HepG2 (cell line): ENCODE measurements at regions not wholly inside any gene's neighbourhood (a gene's known extent, or its start where the extent isn't known, plus 50 kb on each side); places are given as distances from the start of the nearest gene placed in this dataset.

Source experiments
- ATAC-seq: fragments of 200-7000 bp; cut with Tn5 transposase; 3 replicates; pipeline ENCODE4 v1.9.1; 2020; ENCODE audit warnings: mild to moderate bottlenecking, moderate library complexity
- BruUV-seq: library from RNA; stranded (reverse); fragments of 400-500 nt; replicated peaks from 2 replicates; lab custom pipeline; 2021; lab: Mats Ljungman, UMichigan
- CTCF ChIA-PET: fragments of 300-600 bp; formaldehyde crosslinking; extraction: SDS; loops from one replicate; lab custom pipeline; 2021; ENCODE audit warnings: low total read pairs, inconsistent platforms, low intra/inter-chr PET ratio; lab: Yijun Ruan, JAX
- POLR2A ChIA-PET: fragments of 350-600 bp; sonication (Branson Sonifier 250); formaldehyde crosslinking; loops from one replicate; lab custom pipeline; 2020; ENCODE audit warnings: antibody characterized with exemption, inconsistent platforms; lab: Yijun Ruan, JAX
- DNase-seq: peaks from one replicate; pipeline ENCODE4 v3.0.0-alpha.2; 2015; ENCODE audit warnings: low spot score
- FAIRE-seq: peaks from 3 replicates; lab custom pipeline; 2011; peaks lifted over from hg19 to GRCh38; lab: Jason Lieb, UNC
- H2AFZ ChIP-seq: one replicate; pipeline ENCODE4 v1.6.1; 2011; ENCODE audit warnings: low read length, inconsistent platforms
- H3K27ac ChIP-seq: fragments of 300-600 bp; 3 replicates; pipeline ENCODE4 v1.8.0; 2011; ENCODE audit warnings: mixed run types, mild to moderate bottlenecking, mixed read lengths, low read length, inconsistent platforms; ENCODE audit not compliant: insufficient read depth; ENCODE audit errors: extremely low read length
- H3K27me3 ChIP-seq, 2 experiments: fragments of 200-600 bp in 1 of 2; 2 replicates in 1 of 2; 3 replicates in 1 of 2; pipeline versions ENCODE4 v1.6.0 to v1.8.0; 2011; ENCODE audit warnings: low read length in 2 of 2, mild to moderate bottlenecking in 2 of 2, moderate library complexity in 2 of 2, inconsistent platforms in 1 of 2; ENCODE audit not compliant: insufficient read depth in 2 of 2, control insufficient read depth in 1 of 2
- H3K36me3 ChIP-seq, 2 experiments: fragments of 200-600 bp in 1 of 2; replicated peaks in 1 of 2; 2 replicates in 1 of 2; 3 replicates in 1 of 2; pipeline versions ENCODE4 v1.5.1 to v1.8.0; 2011; ENCODE audit warnings: low read length in 2 of 2, inconsistent platforms in 1 of 2; ENCODE audit not compliant: insufficient read depth in 2 of 2, control insufficient read depth in 1 of 2
- H3K4me1 ChIP-seq: 2 replicates; pipeline ENCODE4 v1.5.1; 2012; ENCODE audit warnings: low read length, inconsistent platforms; ENCODE audit not compliant: insufficient read depth
- H3K4me2 ChIP-seq: 2 replicates; pipeline ENCODE4 v1.6.0; 2011; ENCODE audit warnings: low read depth, low read length, inconsistent platforms
- H3K4me3 ChIP-seq, 3 experiments: fragments of 200-600 bp in 1 of 3; sonication (generic), shearing (Covaris generic) in 1 of 3; replicated peaks in 1 of 3; 2 replicates each; pipeline ENCODE4 v1.5.1; 2011 to 2016; ENCODE audit warnings: low read length in 3 of 3, inconsistent platforms in 2 of 3, low read depth in 2 of 3, mild to moderate bottlenecking in 2 of 3, control low read depth in 1 of 3, mixed read lengths in 1 of 3; ENCODE audit not compliant: insufficient read depth in 1 of 3
- H3K79me2 ChIP-seq: one replicate; pipeline ENCODE4 v1.6.1; 2011; ENCODE audit warnings: low read length, inconsistent platforms; ENCODE audit not compliant: insufficient read depth
- H3K9ac ChIP-seq: 2 replicates; pipeline ENCODE4 v1.6.0; 2011; ENCODE audit warnings: mild to moderate bottlenecking, low read depth, low read length, inconsistent platforms; ENCODE audit not compliant: insufficient read depth
- H3K9me3 ChIP-seq: 2 replicates; pipeline ENCODE4 v1.5.1; 2012; ENCODE audit warnings: mild to moderate bottlenecking, low read length
- H4K20me1 ChIP-seq: 2 replicates; pipeline ENCODE4 v1.6.0; 2011; ENCODE audit warnings: inconsistent platforms, mild to moderate bottlenecking, low read length, moderate library complexity; ENCODE audit not compliant: insufficient read depth
- ARNTL ChIP-seq: sonication (generic); formaldehyde crosslinking; IDR thresholded peaks from 2 replicates; pipeline ENCODE4 v1.4.0; 2020; ENCODE audit warnings: mild to moderate bottlenecking, missing genetic modification reagents
- SNRNP70 ChIP-seq: fragments of 200-400 bp; formaldehyde crosslinking; IDR thresholded peaks from 2 replicates; pipeline ENCODE4 v1.6.1; 2017; ENCODE audit warnings: mild to moderate bottlenecking, low read depth, low read length, moderate library complexity
- TEAD2 ChIP-seq: sonication (generic); formaldehyde crosslinking; IDR thresholded peaks from 2 replicates; pipeline ENCODE4 v1.9.0; 2021; ENCODE audit warnings: missing genetic modification reagents
- WGBS: methylation state at CpG from one replicate; pipeline ENCODE4 v1.1.6; 2017; ENCODE audit warnings: low lambda C conversion rate; 5-methylcytosine and 5-hydroxymethylcytosine counted together
- in situ Hi-C: cut with HindIII; loops from 2 replicates; pipeline ENCODE4 v1.10.0; 2017; ENCODE audit warnings: low pct_unique_long_range_greater_than_20kb; ENCODE audit not compliant: extremely low pct_ligation_motif_present
- intact Hi-C: fragments of 100-400 bp; cut with micrococcal nuclease; formaldehyde crosslinking; loops from one replicate; pipeline ENCODE4 v1.10.0; 2022; ENCODE audit not compliant: unreplicated experiment
- TF ChIP-seq, protein P1 (sequence below): sonication (generic); formaldehyde crosslinking; IDR thresholded peaks from 2 replicates; pipeline ENCODE4 v1.5.0; 2020; ENCODE audit warnings: missing genetic modification reagents, mild to moderate bottlenecking, borderline replicate concordance
- TF ChIP-seq, protein P2 (sequence below): IDR thresholded peaks from 2 replicates; pipeline ENCODE4 v1.6.1; 2016; ENCODE audit warnings: missing compliant biosample characterization, missing genetic modification reagents, borderline replicate concordance
- TF ChIP-seq, protein P3 (sequence below): sonication (generic); formaldehyde crosslinking; IDR thresholded peaks from 2 replicates; pipeline ENCODE4 v1.8.0; 2023; ENCODE audit warnings: mild to moderate bottlenecking, missing genetic modification reagents

DNA sequence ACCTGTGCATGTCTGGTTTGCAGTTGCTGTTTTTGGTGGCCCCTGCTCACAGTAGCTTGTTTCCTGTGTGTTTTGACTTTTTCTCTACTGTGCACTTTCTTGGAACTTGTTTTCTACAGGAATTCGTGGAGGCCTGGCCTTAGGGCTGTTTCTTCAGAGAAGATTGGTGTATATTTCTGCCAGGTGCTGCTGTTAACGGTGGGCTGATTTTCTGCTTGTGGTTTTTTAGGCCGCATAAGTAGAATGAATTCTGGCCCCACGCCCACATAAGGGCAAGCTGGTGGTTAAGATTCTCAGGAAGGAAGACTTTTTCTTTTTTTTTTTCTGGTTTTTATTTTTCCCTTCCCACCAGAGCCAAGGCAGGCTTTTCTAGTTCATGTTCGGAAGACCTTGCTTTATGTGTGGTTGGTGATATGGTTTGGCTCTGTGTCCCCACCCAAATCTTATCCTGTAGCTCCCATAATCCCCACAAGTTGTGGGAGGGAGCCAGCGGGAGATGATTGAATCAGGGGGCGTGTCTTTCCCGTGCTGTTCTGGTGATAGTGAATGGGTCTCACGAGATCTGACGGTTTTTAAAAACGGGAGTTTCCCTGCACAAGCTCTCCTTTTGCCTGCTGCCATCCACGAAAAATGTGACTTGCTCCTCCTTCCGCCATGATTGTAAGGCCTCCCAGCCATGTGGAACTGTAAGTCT, 71.5 kb upstream of the DISP3 start:
- POLR2A ChIA-PET, result no interaction called here

More for the DNA sequence above, 71.5 kb upstream of the DISP3 start:
- Histone ChIP-seq H2AFZ (no peak overlapping the region), H3K27ac (no peak overlapping the region), H4K20me1 (no peaks in the 10 kb centered on the region), H3K9ac (no peak overlapping the region), H3K36me3 (no peaks in the 10 kb centered on the region), H3K79me2 (no peaks in the 10 kb centered on the region), H3K4me1 (no peaks in the 10 kb centered on the region), H3K4me3 (no peak overlapping the region), H3K4me2 (no peak overlapping the region), H3K27me3 (peaks cover 0 to 21% of the 10 kb centered on the region in 2 experiments; a peak in 2 of 5 replicates), H3K9me3 (no peaks in the 10 kb centered on the region)
- intact Hi-C loops, result no loop called here
- CTCF ChIA-PET, result no interaction called here
- TF ChIP-seq TEAD2 (CRISPR knock-in tag) (no peak), ARNTL (no peak), SNRNP70 (no peak)
- TF ChIP-seq, protein P1, sequence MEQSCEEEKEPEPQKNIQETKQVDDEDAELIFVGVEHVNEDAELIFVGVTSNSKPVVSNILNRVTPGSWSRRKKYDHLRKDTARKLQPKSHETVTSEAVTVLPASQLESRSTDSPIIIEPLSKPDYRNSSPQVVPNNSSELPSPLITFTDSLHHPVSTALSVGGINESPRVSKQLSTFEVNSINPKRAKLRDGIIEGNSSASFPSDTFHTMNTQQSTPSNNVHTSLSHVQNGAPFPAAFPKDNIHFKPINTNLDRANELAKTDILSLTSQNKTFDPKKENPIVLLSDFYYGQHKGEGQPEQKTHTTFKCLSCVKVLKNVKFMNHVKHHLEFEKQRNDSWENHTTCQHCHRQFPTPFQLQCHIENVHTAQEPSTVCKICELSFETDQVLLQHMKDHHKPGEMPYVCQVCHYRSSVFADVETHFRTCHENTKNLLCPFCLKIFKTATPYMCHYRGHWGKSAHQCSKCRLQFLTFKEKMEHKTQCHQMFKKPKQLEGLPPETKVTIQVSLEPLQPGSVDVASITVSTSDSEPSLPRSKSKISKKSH (CRISPR knock-in tag), result no peak
- TF ChIP-seq, protein P2, sequence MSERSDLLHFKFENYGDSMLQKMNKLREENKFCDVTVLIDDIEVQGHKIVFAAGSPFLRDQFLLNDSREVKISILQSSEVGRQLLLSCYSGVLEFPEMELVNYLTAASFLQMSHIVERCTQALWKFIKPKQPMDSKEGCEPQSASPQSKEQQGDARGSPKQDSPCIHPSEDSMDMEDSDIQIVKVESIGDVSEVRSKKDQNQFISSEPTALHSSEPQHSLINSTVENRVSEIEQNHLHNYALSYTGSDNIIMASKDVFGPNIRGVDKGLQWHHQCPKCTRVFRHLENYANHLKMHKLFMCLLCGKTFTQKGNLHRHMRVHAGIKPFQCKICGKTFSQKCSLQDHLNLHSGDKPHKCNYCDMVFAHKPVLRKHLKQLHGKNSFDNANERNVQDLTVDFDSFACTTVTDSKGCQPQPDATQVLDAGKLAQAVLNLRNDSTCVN (CRISPR knock-in tag), result no peak
- TF ChIP-seq, protein P3, sequence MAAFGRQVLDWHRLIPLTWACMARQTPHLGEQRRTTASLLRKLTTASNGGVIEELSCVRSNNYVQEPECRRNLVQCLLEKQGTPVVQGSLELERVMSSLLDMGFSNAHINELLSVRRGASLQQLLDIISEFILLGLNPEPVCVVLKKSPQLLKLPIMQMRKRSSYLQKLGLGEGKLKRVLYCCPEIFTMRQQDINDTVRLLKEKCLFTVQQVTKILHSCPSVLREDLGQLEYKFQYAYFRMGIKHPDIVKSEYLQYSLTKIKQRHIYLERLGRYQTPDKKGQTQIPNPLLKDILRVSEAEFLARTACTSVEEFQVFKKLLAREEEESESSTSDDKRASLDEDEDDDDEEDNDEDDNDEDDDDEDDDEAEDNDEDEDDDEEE (CRISPR knock-in tag), result no peak
- no peak for DNase-seq
- 24% methylated on average over 13 of the region's 13 CpGs for WGBS
- FAIRE-seq, result no peak
- no TSS peak for BruUV-seq
- ATAC-seq, result no peak
- in situ Hi-C loops, result no loop called here
